ENCODE measurements at regions not wholly inside any gene's neighbourhood (a gene's known extent, or its start where the extent isn't known, plus 50 kb on each side); places are given as distances from the start of the nearest gene placed in this dataset.

DNA sequence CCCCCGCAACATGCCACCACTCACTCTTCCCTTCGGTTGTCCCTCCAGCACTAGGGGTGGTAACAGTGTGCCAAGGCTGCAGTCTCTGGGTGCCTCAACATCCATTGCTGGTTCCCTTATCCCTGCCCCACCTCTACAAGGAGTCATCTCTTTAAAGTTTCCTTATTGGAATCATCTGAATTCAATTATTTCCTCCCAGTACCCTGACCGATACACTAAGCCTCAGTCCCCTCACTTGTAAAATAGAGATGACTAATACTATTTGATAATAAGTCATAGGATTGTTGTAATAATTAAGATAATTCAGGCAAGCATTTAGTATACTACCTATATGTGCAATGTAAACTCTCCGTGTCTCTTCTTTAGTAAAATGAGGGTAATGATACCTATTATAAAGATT is 352.5 kb downstream of the ENC1 start:
- TF ChIP-seq NANOG (IDR thresholded peaks at IDR 0.05; ENCODE audit: borderline replicate concordance) (no peak), JUNB (IDR thresholded peaks at IDR 0.05; ENCODE audit: unreplicated experiment) (no peak), CTCF (conservative IDR thresholded peaks at IDR 0.05; ENCODE audit: low read depth in 2 of 2) (no peak), EZH2 (IDR thresholded peaks at IDR 0.05; ENCODE audit: low read depth, unreplicated experiment) (no peak), ZNF114 (CRISPR knock-in tag; IDR thresholded peaks at IDR 0.05) (no peak), ZNF331 (CRISPR knock-in tag; IDR thresholded peaks at IDR 0.05; ENCODE audit: low read depth) (no peak), EZH2phosphoT487 (IDR thresholded peaks at IDR 0.05; ENCODE audit: unreplicated experiment) (no peak), POLR2AphosphoS5 (IDR thresholded peaks at IDR 0.05; ENCODE audit: low read depth) (no peak)

All from GM23338 (cell line).